Right atrium auricular region (tissue), 2 donors: ENCODE measurements at regions not wholly inside any gene's neighbourhood (a gene's known extent, or its start where the extent isn't known, plus 50 kb on each side); places are given as distances from the start of the nearest gene placed in this dataset.
A peak's percentile ranks its signal among the peaks of the same experiment; 100 is the strongest.

Experiments used
- DNase-seq: peaks from one replicate; pipeline ENCODE4 v3.0.0-alpha.2; 2019; ENCODE audit warnings: low spot score
- H3K27ac ChIP-seq, 2 donors: fragments of 200-600 bp; sonication (generic); 1 replicate in 1 of 2; 2 replicates in 1 of 2; pipeline ENCODE4 v1.5.1; 2016 to 2019
- H3K27me3 ChIP-seq, 2 donors: fragments of 200-600 bp; sonication (generic); one replicate each; pipeline versions ENCODE4 v1.5.1 to v1.6.0; 2017 to 2019
- H3K36me3 ChIP-seq: fragments of 200-600 bp; sonication (generic); one replicate; pipeline ENCODE4 v1.5.1; 2016
- H3K4me1 ChIP-seq, 2 donors: fragments of 200-600 bp; sonication (generic); one replicate each; pipeline versions ENCODE4 v1.5.1 to v1.6.0; 2017 to 2019
- H3K4me3 ChIP-seq, 2 donors: fragments of 200-600 bp; sonication (generic); 1 replicate in 1 of 2; 2 replicates in 1 of 2; pipeline ENCODE4 v1.5.1; 2017 to 2019; ENCODE audit warnings: mild to moderate bottlenecking in 1 of 2, moderate library complexity in 1 of 2
- H3K9me3 ChIP-seq, 2 donors: fragments of 200-600 bp; sonication (generic); one replicate each; pipeline ENCODE4 v1.5.1; 2019
- CTCF ChIP-seq, 2 donors: fragments of 200-600 bp; sonication (generic); IDR thresholded peaks; one replicate each; pipeline ENCODE4 v1.5.1; 2019; ENCODE audit warnings: antibody characterized with exemption in 2 of 2

GRCh38 chr13:44756276-44756810, 180.2 kb upstream of the TSC22D1 start:
- H3K4me1 ChIP-seq: no peaks in the 10 kb centered on the region
- H3K27ac ChIP-seq: peak overlapping the region in 1 of 2 donors; percentile 33
- no peak overlapping the region for H3K4me3 ChIP-seq

GRCh38 chr13:44755872-44756271, 179.7 kb upstream of the TSC22D1 start:
- Histone ChIP-seq H3K9me3 (no peaks in the 10 kb centered on the region), H3K4me3 (no peak overlapping the region), H3K27ac (peak overlapping the region in 1 of 2 donors; percentile 33), H3K4me1 (no peaks in the 10 kb centered on the region), H3K27me3 (no peaks in the 10 kb centered on the region), H3K36me3 (no peaks in the 10 kb centered on the region)
- TF ChIP-seq CTCF (IDR thresholded peaks at IDR 0.05): no peak
- DNase-seq: no peak

More at GRCh38 chr13:44756276-44756810, 180.2 kb upstream of the TSC22D1 start:
- TF ChIP-seq CTCF (IDR thresholded peaks at IDR 0.05): no peak
- Histone ChIP-seq H3K36me3 (no peaks in the 10 kb centered on the region), H3K9me3 (no peaks in the 10 kb centered on the region), H3K27me3 (no peaks in the 10 kb centered on the region)
- DNase-seq: no peak

GRCh38 chr13:44752164-44752563, 176.0 kb upstream of the TSC22D1 start:
- Histone ChIP-seq H3K4me1 (no peaks in the 10 kb centered on the region), H3K4me3 (no peak overlapping the region), H3K9me3 (no peaks in the 10 kb centered on the region), H3K36me3 (no peaks in the 10 kb centered on the region), H3K27me3 (no peaks in the 10 kb centered on the region), H3K27ac (no peak overlapping the region)
- TF ChIP-seq CTCF (IDR thresholded peaks at IDR 0.05): no peak
- DNase-seq: no peak

- H3K27ac ChIP-seq: no peak overlapping the region
- H3K27me3 ChIP-seq: no peaks in the 10 kb centered on the region
- TF ChIP-seq CTCF (IDR thresholded peaks at IDR 0.05): no peak
- no peaks in the 10 kb centered on the region for H3K9me3 ChIP-seq
- H3K36me3 ChIP-seq: no peaks in the 10 kb centered on the region
- no peak for DNase-seq
- no peaks in the 10 kb centered on the region for H3K4me1 ChIP-seq
- H3K4me3 ChIP-seq: no peak overlapping the region
Observed at GRCh38 chr13:44750630-44751029, 174.5 kb upstream of the TSC22D1 start.

GRCh38 chr13:44749906-44750305, 173.8 kb upstream of the TSC22D1 start:
- H3K4me1 ChIP-seq: no peaks in the 10 kb centered on the region
- no peaks in the 10 kb centered on the region for H3K27me3 ChIP-seq
- H3K4me3 ChIP-seq: no peak overlapping the region
- no peak overlapping the region for H3K27ac ChIP-seq
- TF ChIP-seq CTCF (IDR thresholded peaks at IDR 0.05): no peak
- no peak for DNase-seq
- H3K9me3 ChIP-seq: no peaks in the 10 kb centered on the region
- H3K36me3 ChIP-seq: no peaks in the 10 kb centered on the region

GRCh38 chr13:44748439-44748838, 172.3 kb upstream of the TSC22D1 start:
- Histone ChIP-seq H3K36me3 (no peaks in the 10 kb centered on the region), H3K4me3 (no peak overlapping the region), H3K27ac (no peak overlapping the region), H3K4me1 (no peaks in the 10 kb centered on the region), H3K9me3 (no peaks in the 10 kb centered on the region), H3K27me3 (no peaks in the 10 kb centered on the region)
- no peak for TF ChIP-seq CTCF (IDR thresholded peaks at IDR 0.05)
- DNase-seq: no peak
